ENCODE measurements at regions not wholly inside any gene's neighbourhood (a gene's known extent, or its start where the extent isn't known, plus 50 kb on each side); places are given as distances from the start of the nearest gene placed in this dataset.

GRCh38 chr2:6025391-6025790 is 333.2 kb downstream of the SOX11 start:
- no peak for TF ChIP-seq CTCF (IDR thresholded peaks at IDR 0.05)
- TF ChIP-seq POLR2A (IDR thresholded peaks at IDR 0.05), result no peak

Data from right lobe of liver (tissue), 4 donors.